Erythroblast (primary cell): ENCODE measurements at regions not wholly inside any gene's neighbourhood (a gene's known extent, or its start where the extent isn't known, plus 50 kb on each side); places are given as distances from the start of the nearest gene placed in this dataset.

ENCODE experiments used
- GATA1 ChIP-seq: IDR thresholded peaks from 2 replicates; pipeline ENCODE4 v1.6.1; 2011; ENCODE audit warnings: low read depth, mild to moderate bottlenecking, control low read depth, low read length, moderate library complexity
- POLR2A ChIP-seq: IDR thresholded peaks from 2 replicates; pipeline ENCODE4 v1.6.1; 2011; ENCODE audit warnings: mild to moderate bottlenecking, low read length

DNA sequence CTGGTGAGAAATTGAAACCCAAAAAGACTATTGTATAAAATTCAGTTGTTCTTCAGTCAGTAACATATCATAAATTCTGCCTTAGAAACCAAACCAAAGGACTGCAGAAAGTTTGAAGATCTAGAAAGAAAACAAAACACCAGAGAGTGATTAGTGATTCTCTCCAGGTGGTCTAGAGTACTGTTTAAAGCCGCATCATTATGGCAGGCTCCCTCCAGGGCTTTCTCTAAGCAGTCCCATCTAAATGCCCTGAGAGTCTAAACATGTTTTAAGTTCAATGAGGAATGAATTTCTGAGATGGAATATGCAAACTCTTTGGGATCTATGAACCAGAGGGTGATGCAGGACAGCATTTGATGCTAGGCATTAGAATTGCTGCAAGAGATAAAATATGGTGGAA lies 100.9 kb upstream of the ST6GALNAC5 start:
- TF ChIP-seq POLR2A: no peak
- TF ChIP-seq GATA1: no peak
